22Rv1 (cell line): ENCODE measurements at regions not wholly inside any gene's neighbourhood (a gene's known extent, or its start where the extent isn't known, plus 50 kb on each side); places are given as distances from the start of the nearest gene placed in this dataset.
"Not testable (repeated sequence)": the region's sequence is repeated elsewhere in the genome, so short reads cannot be mapped to it uniquely, and the experiment has no call there.

Source experiments
- H3K27ac ChIP-seq: fragments of 450-650 bp; 2 replicates; pipeline ENCODE4 v1.5.1; 2017
- CTCF ChIP-seq: fragments of 450-650 bp; IDR thresholded peaks from 2 replicates; pipeline ENCODE4 v1.5.1; 2017; ENCODE audit warnings: mild to moderate bottlenecking
- ZFX ChIP-seq: fragments of 450-650 bp; IDR thresholded peaks from 2 replicates; pipeline ENCODE4 v1.6.1; 2017; ENCODE audit warnings: antibody characterized with exemption, borderline replicate concordance

GRCh38 chr5:157963244-157963643, 104.3 kb upstream of the CLINT1 start:
- TF ChIP-seq CTCF (no peak), ZFX (no peak)
- no peak overlapping the region for H3K27ac ChIP-seq

GRCh38 chr5:157962686-157963085, 103.7 kb upstream of the CLINT1 start:
- not testable (repeated sequence) for H3K27ac ChIP-seq

DNA sequence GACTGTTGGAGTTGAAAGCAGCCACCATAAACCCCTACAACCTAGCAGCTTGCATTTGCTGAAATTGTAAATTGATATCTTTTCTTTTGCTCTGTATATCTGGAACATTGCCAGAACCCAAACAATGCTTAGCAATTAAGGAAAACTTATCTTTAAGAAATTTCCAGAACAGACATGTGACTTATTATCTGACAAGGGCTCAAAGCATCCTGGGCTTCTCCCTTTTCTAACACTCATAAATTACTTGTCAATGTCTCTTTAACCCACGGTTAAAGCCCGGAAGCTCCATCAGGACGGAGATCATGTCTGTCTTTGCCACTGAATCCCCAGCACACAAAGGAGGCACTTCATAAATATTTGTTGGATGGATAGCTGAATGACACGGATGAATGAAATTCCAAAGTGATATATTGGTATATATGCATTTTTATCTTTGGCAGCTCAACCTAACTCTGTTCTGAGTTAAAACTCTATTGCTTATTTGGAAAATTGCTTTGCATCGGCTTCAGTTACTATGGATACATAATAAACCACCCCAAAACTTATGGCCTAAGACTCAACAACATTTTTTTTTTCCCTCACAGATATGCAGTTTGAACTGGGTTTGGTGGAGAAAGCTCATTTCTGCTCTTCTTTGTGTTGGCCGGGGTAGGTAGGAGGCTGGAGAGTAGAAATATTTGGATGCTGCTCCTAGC, 103.1 kb upstream of the CLINT1 start:
- TF ChIP-seq ZFX (no peak), CTCF (no peak)
- H3K27ac ChIP-seq = no peak overlapping the region

GRCh38 chr5:157961176-157961575, 102.2 kb upstream of the CLINT1 start:
- no peak overlapping the region for H3K27ac ChIP-seq
- no peak for TF ChIP-seq CTCF
- TF ChIP-seq ZFX = no peak

DNA sequence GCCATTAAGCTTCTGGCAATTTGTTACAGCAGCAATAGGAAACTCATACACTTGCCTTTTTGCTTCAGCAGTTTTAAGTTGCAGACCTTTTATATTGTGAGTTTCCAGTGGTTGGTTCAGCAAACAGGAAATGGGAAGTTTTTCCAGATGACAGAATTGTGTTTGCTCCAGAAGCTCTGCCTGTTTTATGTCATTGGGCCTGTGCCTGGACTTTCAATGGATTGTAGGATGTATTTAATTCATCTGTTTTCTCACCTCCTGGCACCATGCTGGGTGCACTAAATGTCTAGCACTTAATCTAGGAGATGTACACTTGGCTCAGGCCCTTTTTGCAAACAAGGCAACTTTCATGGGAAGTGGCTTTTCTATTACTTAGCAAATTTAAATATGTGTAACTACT, 100.4 kb upstream of the CLINT1 start:
- TF ChIP-seq ZFX = no peak
- TF ChIP-seq CTCF = no peak
- H3K27ac ChIP-seq = no peak overlapping the region

GRCh38 chr5:157956271-157956885, 97.4 kb upstream of the CLINT1 start:
- H3K27ac ChIP-seq = no peak overlapping the region
- TF ChIP-seq CTCF (no peak), ZFX (no peak)

DNA sequence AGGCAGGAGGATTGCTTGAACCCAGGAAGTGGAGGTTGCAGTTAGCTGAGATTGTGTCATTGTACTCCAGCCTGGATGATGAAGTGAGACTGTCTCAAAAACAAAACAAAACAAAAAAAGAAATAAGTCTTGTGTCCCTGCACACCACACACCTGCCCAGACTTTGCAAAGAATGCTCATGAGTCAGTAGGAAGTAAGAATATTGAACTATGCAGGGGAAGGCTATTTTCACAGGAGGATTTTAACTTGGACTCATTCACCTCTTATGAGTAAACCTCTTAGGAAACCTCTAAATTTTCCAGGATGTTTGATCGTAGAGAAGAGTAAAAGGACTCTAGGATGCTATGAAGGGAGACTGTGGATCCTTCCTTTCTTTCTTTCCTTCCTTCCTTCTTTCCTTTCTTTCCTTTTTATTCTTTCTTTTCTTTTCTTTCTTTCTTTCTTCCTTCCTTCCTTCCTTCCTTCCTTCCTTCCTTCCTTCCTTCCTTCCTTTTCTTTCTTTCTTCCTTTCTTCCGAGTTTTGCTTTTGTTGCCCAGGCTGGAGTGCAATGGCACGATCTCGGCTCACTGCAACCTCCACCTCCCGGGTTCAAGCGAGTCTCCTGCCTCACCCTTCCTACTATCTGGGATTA, 96.7 kb upstream of the CLINT1 start:
- H3K27ac ChIP-seq = no peak overlapping the region
- TF ChIP-seq CTCF (no peak), ZFX (no peak)

- no peak overlapping the region for H3K27ac ChIP-seq
- no peak for TF ChIP-seq CTCF
- TF ChIP-seq ZFX = no peak
Observed at GRCh38 chr5:157952374-157952685, 93.4 kb upstream of the CLINT1 start.
